H9 (cell line): ENCODE measurements at regions not wholly inside any gene's neighbourhood (a gene's known extent, or its start where the extent isn't known, plus 50 kb on each side); places are given as distances from the start of the nearest gene placed in this dataset.
A peak's percentile ranks its signal among the peaks of the same experiment; 100 is the strongest.

ENCODE experiments used
- DNase-seq: peaks from one replicate; pipeline ENCODE4 v3.0.0-alpha.2; 2017
- H2AFZ ChIP-seq: one replicate; pipeline ENCODE4 v1.6.1; 2013; ENCODE audit warnings: mild to moderate bottlenecking, low read length, control low read depth, moderate library complexity
- H2AK5ac ChIP-seq: 2 replicates; pipeline ENCODE4 v1.6.1; 2013; ENCODE audit warnings: low read length, control low read depth, mixed read lengths; ENCODE audit not compliant: insufficient read length
- H2BK120ac ChIP-seq: one replicate; pipeline ENCODE4 v1.6.1; 2013; ENCODE audit warnings: low read depth, mild to moderate bottlenecking, low read length, control low read depth, inconsistent platforms; ENCODE audit not compliant: poor library complexity, severe bottlenecking
- H2BK12ac ChIP-seq: 2 replicates; pipeline ENCODE4 v1.6.1; 2013; ENCODE audit warnings: low read length, control low read depth, mixed read lengths, low read depth; ENCODE audit not compliant: insufficient read length
- H2BK15ac ChIP-seq: 2 replicates; pipeline ENCODE4 v1.6.1; 2013; ENCODE audit warnings: low read depth, low read length, control low read depth
- H2BK20ac ChIP-seq: one replicate; pipeline ENCODE4 v1.6.1; 2013; ENCODE audit warnings: low read depth, mild to moderate bottlenecking, low read length, control low read depth, inconsistent platforms; ENCODE audit not compliant: poor library complexity, severe bottlenecking
- H2BK5ac ChIP-seq: 2 replicates; pipeline ENCODE4 v1.6.1; 2013; ENCODE audit warnings: low read length, control low read depth, mixed read lengths; ENCODE audit not compliant: insufficient read length
- H3K14ac ChIP-seq: 2 replicates; pipeline ENCODE4 v1.6.1; 2013; ENCODE audit warnings: low read length, control low read depth; ENCODE audit not compliant: insufficient read depth
- H3K18ac ChIP-seq: 2 replicates; pipeline ENCODE4 v1.6.1; 2013; ENCODE audit warnings: low read depth, mild to moderate bottlenecking, mixed read lengths, low read length, control low read depth; ENCODE audit not compliant: insufficient read length
- H3K23ac ChIP-seq: 2 replicates; pipeline ENCODE4 v1.6.1; 2013; ENCODE audit warnings: low read length, control low read depth, mixed read lengths, low read depth; ENCODE audit not compliant: insufficient read length
- H3K23me2 ChIP-seq: 2 replicates; pipeline ENCODE4 v1.6.1; 2013; ENCODE audit warnings: low read depth, mild to moderate bottlenecking, mixed read lengths, low read length, control low read depth; ENCODE audit not compliant: insufficient read length, poor library complexity, severe bottlenecking
- H3K27ac ChIP-seq: 2 replicates; pipeline ENCODE4 v1.5.1; 2013; ENCODE audit warnings: low read length, control low read depth, mixed read lengths, low read depth; ENCODE audit not compliant: insufficient read length
- H3K27me3 ChIP-seq: 2 replicates; pipeline ENCODE4 v1.6.1; 2013; ENCODE audit warnings: low read length, control low read depth, inconsistent platforms; ENCODE audit not compliant: insufficient read depth
- H3K4ac ChIP-seq: 2 replicates; pipeline ENCODE4 v1.6.1; 2013; ENCODE audit warnings: low read depth, mild to moderate bottlenecking, control low read depth, inconsistent platforms, low read length, moderate library complexity
- H3K4me1 ChIP-seq: 2 replicates; pipeline ENCODE4 v1.6.1; 2013; ENCODE audit warnings: low read length, control low read depth, inconsistent platforms; ENCODE audit not compliant: insufficient read depth
- H3K4me2 ChIP-seq: 2 replicates; pipeline ENCODE4 v1.6.1; 2013; ENCODE audit warnings: low read length, control low read depth, mixed read lengths; ENCODE audit not compliant: insufficient read length, insufficient read depth
- H3K56ac ChIP-seq: 2 replicates; pipeline ENCODE4 v1.6.1; 2013; ENCODE audit warnings: low read depth, mild to moderate bottlenecking, mixed read lengths, low read length, control low read depth; ENCODE audit not compliant: insufficient read length
- H3K79me1 ChIP-seq: 2 replicates; pipeline ENCODE4 v1.6.1; 2013; ENCODE audit warnings: low read depth, mild to moderate bottlenecking, moderate library complexity, low read length, control low read depth, inconsistent platforms; ENCODE audit not compliant: insufficient read depth, poor library complexity, severe bottlenecking
- H3K79me2 ChIP-seq: 2 replicates; pipeline ENCODE4 v1.6.1; 2013; ENCODE audit warnings: low read length, control low read depth, inconsistent platforms; ENCODE audit not compliant: insufficient read depth
- H3K9ac ChIP-seq: 2 replicates; pipeline ENCODE4 v1.6.1; 2013; ENCODE audit warnings: low read length, control low read depth, mixed read lengths; ENCODE audit not compliant: insufficient read length; ENCODE audit errors: extremely low read depth
- H3K9me3 ChIP-seq: one replicate; pipeline ENCODE4 v1.6.1; 2013; ENCODE audit warnings: low read depth, low read length, inconsistent platforms; ENCODE audit not compliant: control insufficient read depth
- H3T11ph ChIP-seq: one replicate; pipeline ENCODE4 v1.6.1; 2013; ENCODE audit warnings: mild to moderate bottlenecking, low read length, control low read depth, inconsistent platforms
- H4K20me1 ChIP-seq: one replicate; pipeline ENCODE4 v1.6.1; 2013; ENCODE audit not compliant: control insufficient read depth, insufficient read length, insufficient read depth
- H4K5ac ChIP-seq: 2 replicates; pipeline ENCODE4 v1.6.1; 2013; ENCODE audit warnings: low read depth, mild to moderate bottlenecking, mixed read lengths, low read length, control low read depth; ENCODE audit not compliant: insufficient read length
- H4K8ac ChIP-seq: replicated peaks from 2 replicates; pipeline ENCODE4 v1.6.1; 2013; ENCODE audit warnings: low read length, control low read depth, mixed read lengths, low read depth; ENCODE audit not compliant: insufficient read length
- H4K91ac ChIP-seq: 2 replicates; pipeline ENCODE4 v1.6.1; 2013; ENCODE audit warnings: low read depth, mild to moderate bottlenecking, moderate library complexity, mixed read lengths, low read length, control low read depth; ENCODE audit not compliant: insufficient read length
- H3K27ac Mint-ChIP-seq, 3 experiments: 2 replicates in 2 of 3; 3 replicates in 1 of 3; pipeline ENCODE4 v1.8.0; 2020 to 2021; ENCODE audit warnings: mixed read lengths in 3 of 3, mild to moderate bottlenecking in 1 of 3, moderate library complexity in 1 of 3
- H3K27me3 Mint-ChIP-seq: 2 replicates; pipeline ENCODE4 v1.8.0; 2021; ENCODE audit warnings: low read depth, mild to moderate bottlenecking, moderate library complexity, mixed read lengths
- H3K36me3 Mint-ChIP-seq, 3 experiments: 2 replicates in 2 of 3; 3 replicates in 1 of 3; pipeline ENCODE4 v1.8.0; 2020 to 2021; ENCODE audit warnings: low read depth in 3 of 3, mixed read lengths in 3 of 3; ENCODE audit not compliant: insufficient read depth in 1 of 3
- H3K4me1 Mint-ChIP-seq, 2 experiments: 2 replicates each; pipeline ENCODE4 v1.8.0; 2020; ENCODE audit warnings: mixed read lengths in 2 of 2
- H3K4me3 Mint-ChIP-seq, 2 experiments: 2 replicates in 1 of 2; 3 replicates in 1 of 2; pipeline ENCODE4 v1.8.0; 2020 to 2021; ENCODE audit warnings: mild to moderate bottlenecking in 2 of 2, mixed read lengths in 2 of 2, moderate library complexity in 1 of 2
- H3K9me3 Mint-ChIP-seq, 2 experiments: 2 replicates in 1 of 2; 3 replicates in 1 of 2; pipeline ENCODE4 v1.8.0; 2020; ENCODE audit warnings: mild to moderate bottlenecking in 2 of 2, mixed read lengths in 2 of 2, moderate library complexity in 1 of 2
- WGBS: extraction: QIAGEN DNeasy Blood & Tissue Kit; methylation state at CpG from one replicate; pipeline ENCODE4 v1.1.7; 2013; ENCODE audit warnings: missing lambda C conversion rate, low lambda C conversion rate, mixed read lengths; ENCODE audit not compliant: insufficient read length; ENCODE audit errors: extremely low coverage; 5-methylcytosine and 5-hydroxymethylcytosine counted together
- TF ChIP-seq, protein P1 (sequence below): fragments of 200-600 bp; sonication (generic); conservative IDR thresholded peaks from 3 replicates; pipeline ENCODE4 v1.8.0; 2021; ENCODE audit warnings: antibody characterized with exemption, mild to moderate bottlenecking

DNA sequence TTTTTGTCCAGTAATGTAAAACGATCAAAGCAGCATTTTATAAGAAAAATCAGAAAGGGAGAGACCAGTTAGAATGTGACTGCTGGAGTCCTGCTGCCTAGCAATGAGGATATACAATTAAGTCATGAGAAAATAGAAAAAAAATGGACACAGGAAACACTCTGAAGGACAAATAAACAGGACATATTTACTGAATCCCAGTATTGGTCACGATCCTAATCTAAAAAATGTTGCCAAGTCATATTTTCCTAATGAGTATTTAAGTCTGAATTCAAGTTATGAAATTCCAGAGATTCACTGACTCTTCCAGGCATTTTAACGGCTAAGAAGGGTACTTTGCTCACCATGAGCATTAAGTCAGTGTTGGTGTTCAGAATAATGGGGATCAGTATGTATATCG is 154.3 kb upstream of the CCDC54 start:
- Histone ChIP-seq H2AFZ (no peak overlapping the region), H4K8ac (no peak overlapping the region), H3K4me1 (no peaks in the 10 kb centered on the region), H3K23ac (no peak overlapping the region), H2BK120ac (no peak overlapping the region), H4K20me1 (no peaks in the 10 kb centered on the region), H3K27me3 (no peaks in the 10 kb centered on the region), H4K5ac (no peak overlapping the region), H4K91ac (no peak overlapping the region), H3K23me2 (no peaks in the 10 kb centered on the region), H2BK20ac (no peak overlapping the region), H2BK15ac (no peak overlapping the region), H3K4me2 (no peak overlapping the region), H3K79me1 (no peaks in the 10 kb centered on the region), H3K79me2 (no peaks in the 10 kb centered on the region), H3K56ac (no peak overlapping the region), H3K9ac (no peak overlapping the region), H3T11ph (no peak overlapping the region), H3K14ac (no peak overlapping the region), H3K18ac (no peak overlapping the region), H2BK5ac (no peak overlapping the region), H3K27ac (no peak overlapping the region), H3K9me3 (no peaks in the 10 kb centered on the region), H2BK12ac (no peak overlapping the region), H2AK5ac (no peak overlapping the region), H3K4ac (no peak overlapping the region)
- H3K27me3 Mint-ChIP-seq = no peaks in the 10 kb centered on the region
- TF ChIP-seq, protein P1, sequence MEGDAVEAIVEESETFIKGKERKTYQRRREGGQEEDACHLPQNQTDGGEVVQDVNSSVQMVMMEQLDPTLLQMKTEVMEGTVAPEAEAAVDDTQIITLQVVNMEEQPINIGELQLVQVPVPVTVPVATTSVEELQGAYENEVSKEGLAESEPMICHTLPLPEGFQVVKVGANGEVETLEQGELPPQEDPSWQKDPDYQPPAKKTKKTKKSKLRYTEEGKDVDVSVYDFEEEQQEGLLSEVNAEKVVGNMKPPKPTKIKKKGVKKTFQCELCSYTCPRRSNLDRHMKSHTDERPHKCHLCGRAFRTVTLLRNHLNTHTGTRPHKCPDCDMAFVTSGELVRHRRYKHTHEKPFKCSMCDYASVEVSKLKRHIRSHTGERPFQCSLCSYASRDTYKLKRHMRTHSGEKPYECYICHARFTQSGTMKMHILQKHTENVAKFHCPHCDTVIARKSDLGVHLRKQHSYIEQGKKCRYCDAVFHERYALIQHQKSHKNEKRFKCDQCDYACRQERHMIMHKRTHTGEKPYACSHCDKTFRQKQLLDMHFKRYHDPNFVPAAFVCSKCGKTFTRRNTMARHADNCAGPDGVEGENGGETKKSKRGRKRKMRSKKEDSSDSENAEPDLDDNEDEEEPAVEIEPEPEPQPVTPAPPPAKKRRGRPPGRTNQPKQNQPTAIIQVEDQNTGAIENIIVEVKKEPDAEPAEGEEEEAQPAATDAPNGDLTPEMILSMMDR = no peak
- H3K36me3 Mint-ChIP-seq = no peaks in the 10 kb centered on the region
- H3K27ac Mint-ChIP-seq = peak overlapping the region in 1 of 3 experiments; percentile 50; a peak in 1 of 7 replicates
- 0 out of 4 replicates have a peak, but pooled peaks cover 0 to 2% of the 10 kb centered on the region in 2 experiments for H3K4me1 Mint-ChIP-seq
- WGBS = no CpG with 5 or more reads among the region's 4 CpGs
- H3K4me3 Mint-ChIP-seq = no peak overlapping the region
- no peak for DNase-seq
- no peaks in the 10 kb centered on the region for H3K9me3 Mint-ChIP-seq
